GM10248 (cell line): ENCODE measurements at regions not wholly inside any gene's neighbourhood (a gene's known extent, or its start where the extent isn't known, plus 50 kb on each side); places are given as distances from the start of the nearest gene placed in this dataset.
A peak's percentile ranks its signal among the peaks of the same experiment; 100 is the strongest.

ENCODE experiments used
- CTCF ChIA-PET: fragments of 300-600 bp; sonication (Branson Sonifier 250); formaldehyde crosslinking; extraction: SDS; loops from one replicate; lab custom pipeline; 2021; ENCODE audit warnings: antibody characterized with exemption; lab: Yijun Ruan, JAX
- POLR2A ChIA-PET: fragments of 350-650 bp; sonication (Branson Sonifier 250); formaldehyde crosslinking; extraction: SDS; loops from one replicate; lab custom pipeline; 2020; ENCODE audit warnings: antibody characterized with exemption; lab: Yijun Ruan, JAX
- DNase-seq: peaks from one replicate; pipeline ENCODE4 v3.0.0; 2012; ENCODE audit errors: extremely low spot score
- CTCF ChIP-seq: IDR thresholded peaks from 2 replicates; pipeline ENCODE4 v1.5.1; 2012; ENCODE audit warnings: mild to moderate bottlenecking, low read depth; ENCODE audit errors: extremely low read depth, missing control alignments, control extremely low read depth

- CTCF ChIA-PET: no interaction called here
- no peak for TF ChIP-seq CTCF
- POLR2A ChIA-PET: no interaction called here
- DNase-seq: no peak
Observed at GRCh38 chr22:48753752-48754517, 1073.7 kb downstream of the BRD1 start.

- no peak for TF ChIP-seq CTCF
- DNase-seq: no peak
- ChIA-PET POLR2A (no interaction called here), CTCF (no interaction called here)
Observed at GRCh38 chr22:48753381-48753730, 1074.3 kb downstream of the BRD1 start.

- DNase-seq: no peak
- ChIA-PET POLR2A (no interaction called here), CTCF (no interaction called here)
- TF ChIP-seq CTCF: no peak
Observed at GRCh38 chr22:48752451-48753380, 1075.0 kb downstream of the BRD1 start.

- CTCF ChIA-PET: no interaction called here
- DNase-seq: no peak
- POLR2A ChIA-PET: no interaction called here
- no peak for TF ChIP-seq CTCF
Observed at GRCh38 chr22:48751539-48752437, 1075.9 kb downstream of the BRD1 start.

- POLR2A ChIA-PET: no interaction called here
Observed at GRCh38 chr22:48750826-48751440, 1076.7 kb downstream of the BRD1 start.

More at GRCh38 chr22:48750826-48751440, 1076.7 kb downstream of the BRD1 start:
- no peak for TF ChIP-seq CTCF
- peak; percentile 13 for DNase-seq
- CTCF ChIA-PET: no interaction called here
